ENCODE measurements at regions not wholly inside any gene's neighbourhood (a gene's known extent, or its start where the extent isn't known, plus 50 kb on each side); places are given as distances from the start of the nearest gene placed in this dataset.
A peak's percentile ranks its signal among the peaks of the same experiment; 100 is the strongest.
"Not testable (repeated sequence)": the region's sequence is repeated elsewhere in the genome, so short reads cannot be mapped to it uniquely, and the experiment has no call there.

GRCh38 chr1:25171013-25171412 is 61.3 kb downstream of the SYF2 start:
- not testable (repeated sequence) for H3K27ac Mint-ChIP-seq (ENCODE audit: unreplicated experiment); DNase-seq (ENCODE audit: extremely low spot score, unreplicated experiment); H3K9me3 Mint-ChIP-seq (ENCODE audit: unreplicated experiment); H3K4me1 Mint-ChIP-seq (ENCODE audit: unreplicated experiment); H3K36me3 Mint-ChIP-seq (ENCODE audit: unreplicated experiment); H3K4me3 Mint-ChIP-seq (ENCODE audit: unreplicated experiment)
- peaks cover 13% of the 10 kb centered on the region for H3K27me3 Mint-ChIP-seq (ENCODE audit: unreplicated experiment)

- Mint-ChIP-seq H3K4me1 (ENCODE audit: unreplicated experiment) (peaks cover 6% of the 10 kb centered on the region), H3K4me3 (ENCODE audit: unreplicated experiment) (no peak overlapping the region), H3K36me3 (ENCODE audit: unreplicated experiment) (no peaks in the 10 kb centered on the region), H3K9me3 (ENCODE audit: unreplicated experiment) (no peaks in the 10 kb centered on the region), H3K27me3 (ENCODE audit: unreplicated experiment) (peaks cover 13% of the 10 kb centered on the region), H3K27ac (ENCODE audit: unreplicated experiment) (no peak overlapping the region)
- no peak for TF ChIP-seq CTCF (IDR thresholded peaks at IDR 0.05)
- peak; percentile 53 for DNase-seq (ENCODE audit: extremely low spot score, unreplicated experiment)
Observed at GRCh38 chr1:25170439-25170838, 61.9 kb downstream of the SYF2 start.

- Mint-ChIP-seq H3K27ac (ENCODE audit: unreplicated experiment) (no peak overlapping the region), H3K9me3 (ENCODE audit: unreplicated experiment) (peaks cover 3% of the 10 kb centered on the region), H3K36me3 (ENCODE audit: unreplicated experiment) (no peaks in the 10 kb centered on the region), H3K4me3 (ENCODE audit: unreplicated experiment) (no peak overlapping the region), H3K4me1 (ENCODE audit: unreplicated experiment) (peaks cover 6% of the 10 kb centered on the region), H3K27me3 (ENCODE audit: unreplicated experiment) (peaks cover 17% of the 10 kb centered on the region)
- DNase-seq (ENCODE audit: extremely low spot score, unreplicated experiment): peak; percentile 40
- no peak for TF ChIP-seq CTCF (IDR thresholded peaks at IDR 0.05)
Observed at GRCh38 chr1:25169610-25170009, 62.7 kb downstream of the SYF2 start.

GRCh38 chr1:25169168-25169567 is 63.1 kb downstream of the SYF2 start:
- Mint-ChIP-seq H3K9me3 (ENCODE audit: unreplicated experiment) (peaks cover 5% of the 10 kb centered on the region), H3K4me3 (ENCODE audit: unreplicated experiment) (no peak overlapping the region), H3K27ac (ENCODE audit: unreplicated experiment) (no peak overlapping the region), H3K4me1 (ENCODE audit: unreplicated experiment) (peaks cover 6% of the 10 kb centered on the region), H3K27me3 (ENCODE audit: unreplicated experiment) (peaks cover 20% of the 10 kb centered on the region), H3K36me3 (ENCODE audit: unreplicated experiment) (no peaks in the 10 kb centered on the region)
- no peak for TF ChIP-seq CTCF (IDR thresholded peaks at IDR 0.05)
- no peak for DNase-seq (ENCODE audit: extremely low spot score, unreplicated experiment)

GRCh38 chr1:25168193-25169071 is 63.9 kb downstream of the SYF2 start:
- Mint-ChIP-seq H3K27ac (ENCODE audit: unreplicated experiment) (no peak overlapping the region), H3K27me3 (ENCODE audit: unreplicated experiment) (peaks cover 22% of the 10 kb centered on the region), H3K4me1 (ENCODE audit: unreplicated experiment) (peaks cover 6% of the 10 kb centered on the region), H3K9me3 (ENCODE audit: unreplicated experiment) (peaks cover 5% of the 10 kb centered on the region), H3K4me3 (ENCODE audit: unreplicated experiment) (no peak overlapping the region), H3K36me3 (ENCODE audit: unreplicated experiment) (no peaks in the 10 kb centered on the region)
- peak; percentile 77 for DNase-seq (ENCODE audit: extremely low spot score, unreplicated experiment)
- TF ChIP-seq CTCF (IDR thresholded peaks at IDR 0.05): no peak

All from osteocyte (in vitro differentiated cells).